GM12878 (cell line): ENCODE measurements at regions not wholly inside any gene's neighbourhood (a gene's known extent, or its start where the extent isn't known, plus 50 kb on each side); places are given as distances from the start of the nearest gene placed in this dataset.

Source experiments
- ATAC-seq: fragments of 200-7000 bp; cut with Tn5 transposase; 3 replicates; pipeline ENCODE4 v1.9.1; 2020; ENCODE audit warnings: mild to moderate bottlenecking, moderate library complexity
- BruUV-seq: library from RNA; stranded (reverse); fragments of 400-500 nt; replicated peaks from 2 replicates; lab custom pipeline; 2021; lab: Mats Ljungman, UMichigan
- CTCF ChIA-PET: fragments of 300-600 bp; sonication (Branson Sonifier 250); formaldehyde crosslinking; extraction: SDS; loops from one replicate; lab custom pipeline; 2021; ENCODE audit warnings: inconsistent platforms; lab: Yijun Ruan, JAX
- POLR2A ChIA-PET: fragments of 350-600 bp; formaldehyde crosslinking; extraction: SDS; loops from one replicate; lab custom pipeline; 2021; ENCODE audit warnings: inconsistent platforms; lab: Charles Lee
- RAD21 ChIA-PET: fragments of 300-600 bp; sonication (Branson Sonifier 250); formaldehyde crosslinking; loops from one replicate; lab custom pipeline; 2023; ENCODE audit warnings: antibody characterized with exemption; ENCODE audit not compliant: unreplicated experiment; lab: Charles Lee
- SMC1A ChIA-PET: fragments of 300-600 bp; sonication (Branson Sonifier 250); formaldehyde crosslinking; loops from one replicate; lab custom pipeline; 2023; ENCODE audit not compliant: unreplicated experiment, uncharacterized antibody; lab: Charles Lee
- DNase-seq: peaks from one replicate; pipeline ENCODE4 v3.0.0-alpha.2; 2011; ENCODE audit warnings: low read depth, low spot score
- FAIRE-seq: peaks from 3 replicates; lab custom pipeline; 2011; peaks lifted over from hg19 to GRCh38; lab: Jason Lieb, UNC
- H2AFZ ChIP-seq: 2 replicates; pipeline ENCODE4 v1.6.0; 2011; ENCODE audit warnings: low read depth, low read length, control low read depth; ENCODE audit not compliant: control insufficient read depth
- H3K27ac ChIP-seq: 2 replicates; pipeline ENCODE4 v1.5.1; 2011; ENCODE audit warnings: control low read depth; ENCODE audit not compliant: control insufficient read depth, insufficient read depth
- H3K27me3 ChIP-seq, 2 experiments: replicated peaks in 1 of 2; 2 replicates each; pipeline versions ENCODE4 v1.6.0 to v1.6.1; 2011; ENCODE audit warnings: low read length in 1 of 2; ENCODE audit not compliant: control insufficient read depth in 2 of 2, insufficient read depth in 2 of 2
- H3K36me3 ChIP-seq, 2 experiments: 2 replicates each; pipeline ENCODE4 v1.5.1; 2011; ENCODE audit warnings: low read length in 1 of 2; ENCODE audit not compliant: control insufficient read depth in 2 of 2, insufficient read depth in 2 of 2
- H3K4me1 ChIP-seq: 2 replicates; pipeline ENCODE4 v1.6.1; 2011; ENCODE audit warnings: mild to moderate bottlenecking, low read length, moderate library complexity, mixed read lengths; ENCODE audit not compliant: control insufficient read depth, insufficient read depth
- H3K4me2 ChIP-seq: 2 replicates; pipeline ENCODE4 v1.6.0; 2011; ENCODE audit warnings: control low read depth; ENCODE audit not compliant: control insufficient read depth, insufficient read depth
- H3K4me3 ChIP-seq: fragments of 200-600 bp; sonication (generic); 2 replicates; pipeline ENCODE4 v1.5.1; 2016
- H3K79me2 ChIP-seq: 2 replicates; pipeline ENCODE4 v1.6.0; 2011; ENCODE audit warnings: low read length; ENCODE audit not compliant: control insufficient read depth, insufficient read depth
- H3K9ac ChIP-seq: 2 replicates; pipeline ENCODE4 v1.8.0; 2011; ENCODE audit warnings: low read length, control low read depth, mixed read lengths; ENCODE audit not compliant: control insufficient read depth, insufficient read depth
- H3K9me3 ChIP-seq: replicated peaks from 3 replicates; pipeline ENCODE4 v1.5.1; 2011; ENCODE audit warnings: mild to moderate bottlenecking, low read length; ENCODE audit not compliant: control insufficient read depth, insufficient read depth
- H4K20me1 ChIP-seq: 2 replicates; pipeline ENCODE4 v1.6.0; 2011; ENCODE audit not compliant: control insufficient read depth, insufficient read depth
- CHD1 ChIP-seq: IDR thresholded peaks from 2 replicates; pipeline ENCODE4 v1.6.1; 2012; ENCODE audit warnings: low read depth, low read length, improper control_type of control experiment
- CHD2 ChIP-seq: IDR thresholded peaks from 2 replicates; pipeline ENCODE4 v1.6.1; 2011; ENCODE audit warnings: low read depth, low read length, improper control_type of control experiment, borderline replicate concordance
- CREM ChIP-seq: IDR thresholded peaks from 2 replicates; pipeline ENCODE4 v1.6.1; 2014; ENCODE audit warnings: antibody characterized with exemption, low read depth
- E2F4 ChIP-seq: IDR thresholded peaks from 2 replicates; pipeline ENCODE4 v1.6.1; 2012; ENCODE audit warnings: low read depth, low read length, improper control_type of control experiment
- ELK1 ChIP-seq: IDR thresholded peaks from 2 replicates; pipeline ENCODE4 v1.6.1; 2012; ENCODE audit warnings: low read depth, low read length, improper control_type of control experiment
- GATAD2B ChIP-seq: fragments of 450-650 bp; conservative IDR thresholded peaks from 2 replicates; pipeline ENCODE4 v1.6.1; 2017; ENCODE audit warnings: low read depth, mild to moderate bottlenecking, moderate library complexity
- HSF1 ChIP-seq: fragments of 150-350 bp; IDR thresholded peaks from 2 replicates; pipeline ENCODE4 v1.6.1; 2014; ENCODE audit warnings: mild to moderate bottlenecking, low read depth, low read length
- MYC ChIP-seq: IDR thresholded peaks from 2 replicates; pipeline ENCODE4 v1.6.1; 2011; ENCODE audit warnings: mild to moderate bottlenecking, low read length, moderate library complexity, inconsistent platforms; ENCODE audit not compliant: insufficient read depth, insufficient replicate concordance, insufficient read length, severe bottlenecking
- NR2F1 ChIP-seq: fragments of 450-650 bp; conservative IDR thresholded peaks from 2 replicates; pipeline ENCODE4 v1.6.1; 2017; ENCODE audit warnings: mild to moderate bottlenecking
- PAX5 ChIP-seq: IDR thresholded peaks from 2 replicates; pipeline ENCODE4 v1.6.1; 2011; ENCODE audit warnings: low read depth, low read length, borderline replicate concordance
- TCF7 ChIP-seq: IDR thresholded peaks from 2 replicates; pipeline ENCODE4 v1.6.1; 2014; ENCODE audit warnings: antibody characterized with exemption, borderline replicate concordance
- WRNIP1 ChIP-seq: IDR thresholded peaks from 2 replicates; pipeline ENCODE4 v1.6.1; 2011; ENCODE audit warnings: low read depth, low read length, improper control_type of control experiment, borderline replicate concordance
- YY1 ChIP-seq: IDR thresholded peaks from 2 replicates; pipeline ENCODE4 v1.6.1; 2011; ENCODE audit warnings: low read depth, mild to moderate bottlenecking, low read length
- WGBS: methylation state at CpG from one replicate; pipeline ENCODE4 v1.1.6; 2016; ENCODE audit warnings: low lambda C conversion rate; ENCODE audit not compliant: insufficient replicate concordance, insufficient coverage; ENCODE audit errors: missing lambda C conversion rate; 5-methylcytosine and 5-hydroxymethylcytosine counted together
- in situ Hi-C: fragments of 300-500 bp; cut with MboI; formaldehyde crosslinking; loops from 9 replicates; pipeline ENCODE4 v1.14.3; 2018; ENCODE audit warnings: mixed read lengths
- intact Hi-C: fragments of 100-400 bp; cut with micrococcal nuclease; formaldehyde crosslinking; loops from one replicate; pipeline ENCODE4 v1.14.2; 2022; ENCODE audit not compliant: unreplicated experiment

- TF ChIP-seq HSF1 (no peak), E2F4 (no peak), CHD2 (no peak), NR2F1 (no peak), CHD1 (no peak), CREM (no peak)
These were observed 256.6 kb upstream of the SEMA3C start (continued) for GRCh38 chr7:81175275-81175940.

GRCh38 chr7:81173766-81174281, 255.0 kb upstream of the SEMA3C start:
- no peak overlapping the region for H3K4me3 ChIP-seq
- CTCF ChIA-PET = no interaction called here
- RAD21 ChIA-PET = no interaction called here
- no TSS peak for BruUV-seq
- 63% methylated on average over 7 of the region's 7 CpGs for WGBS
- no peak overlapping the region for H2AFZ ChIP-seq
- no peak overlapping the region for H3K27ac ChIP-seq
- intact Hi-C loops = no loop called here
- DNase-seq = no peak
- POLR2A ChIA-PET = no interaction called here
- no peaks in the 10 kb centered on the region for H3K79me2 ChIP-seq
- no peak overlapping the region for H3K9ac ChIP-seq
- FAIRE-seq = no peak
- H3K4me2 ChIP-seq = no peak overlapping the region
- no peaks in the 10 kb centered on the region for H3K27me3 ChIP-seq
- SMC1A ChIA-PET = no interaction called here
- in situ Hi-C loops = no loop called here
- H4K20me1 ChIP-seq = no peaks in the 10 kb centered on the region
- no peaks in the 10 kb centered on the region for H3K36me3 ChIP-seq
- TF ChIP-seq PAX5 (no peak), MYC (no peak), GATAD2B (no peak), ELK1 (no peak), WRNIP1 (no peak), TCF7 (no peak), YY1 (no peak), NR2F1 (no peak)
- H3K9me3 ChIP-seq = no peaks in the 10 kb centered on the region
- no peak for ATAC-seq
- H3K4me1 ChIP-seq = no peaks in the 10 kb centered on the region
